H9 (cell line): ENCODE measurements at regions not wholly inside any gene's neighbourhood (a gene's known extent, or its start where the extent isn't known, plus 50 kb on each side); places are given as distances from the start of the nearest gene placed in this dataset.
A peak's percentile ranks its signal among the peaks of the same experiment; 100 is the strongest.

Source experiments
- DNase-seq: peaks from one replicate; pipeline ENCODE4 v3.0.0-alpha.2; 2017
- H2AFZ ChIP-seq: one replicate; pipeline ENCODE4 v1.6.1; 2013; ENCODE audit warnings: mild to moderate bottlenecking, low read length, control low read depth, moderate library complexity
- H2AK5ac ChIP-seq: 2 replicates; pipeline ENCODE4 v1.6.1; 2013; ENCODE audit warnings: low read length, control low read depth, mixed read lengths; ENCODE audit not compliant: insufficient read length
- H2BK120ac ChIP-seq: one replicate; pipeline ENCODE4 v1.6.1; 2013; ENCODE audit warnings: low read depth, mild to moderate bottlenecking, low read length, control low read depth, inconsistent platforms; ENCODE audit not compliant: poor library complexity, severe bottlenecking
- H2BK12ac ChIP-seq: 2 replicates; pipeline ENCODE4 v1.6.1; 2013; ENCODE audit warnings: low read length, control low read depth, mixed read lengths, low read depth; ENCODE audit not compliant: insufficient read length
- H2BK15ac ChIP-seq: 2 replicates; pipeline ENCODE4 v1.6.1; 2013; ENCODE audit warnings: low read depth, low read length, control low read depth
- H2BK20ac ChIP-seq: one replicate; pipeline ENCODE4 v1.6.1; 2013; ENCODE audit warnings: low read depth, mild to moderate bottlenecking, low read length, control low read depth, inconsistent platforms; ENCODE audit not compliant: poor library complexity, severe bottlenecking
- H2BK5ac ChIP-seq: 2 replicates; pipeline ENCODE4 v1.6.1; 2013; ENCODE audit warnings: low read length, control low read depth, mixed read lengths; ENCODE audit not compliant: insufficient read length
- H3K14ac ChIP-seq: 2 replicates; pipeline ENCODE4 v1.6.1; 2013; ENCODE audit warnings: low read length, control low read depth; ENCODE audit not compliant: insufficient read depth
- H3K18ac ChIP-seq: 2 replicates; pipeline ENCODE4 v1.6.1; 2013; ENCODE audit warnings: low read depth, mild to moderate bottlenecking, mixed read lengths, low read length, control low read depth; ENCODE audit not compliant: insufficient read length
- H3K23ac ChIP-seq: 2 replicates; pipeline ENCODE4 v1.6.1; 2013; ENCODE audit warnings: low read length, control low read depth, mixed read lengths, low read depth; ENCODE audit not compliant: insufficient read length
- H3K23me2 ChIP-seq: 2 replicates; pipeline ENCODE4 v1.6.1; 2013; ENCODE audit warnings: low read depth, mild to moderate bottlenecking, mixed read lengths, low read length, control low read depth; ENCODE audit not compliant: insufficient read length, poor library complexity, severe bottlenecking
- H3K27ac ChIP-seq: 2 replicates; pipeline ENCODE4 v1.5.1; 2013; ENCODE audit warnings: low read length, control low read depth, mixed read lengths, low read depth; ENCODE audit not compliant: insufficient read length
- H3K27me3 ChIP-seq: 2 replicates; pipeline ENCODE4 v1.6.1; 2013; ENCODE audit warnings: low read length, control low read depth, inconsistent platforms; ENCODE audit not compliant: insufficient read depth
- H3K4ac ChIP-seq: 2 replicates; pipeline ENCODE4 v1.6.1; 2013; ENCODE audit warnings: low read depth, mild to moderate bottlenecking, control low read depth, inconsistent platforms, low read length, moderate library complexity
- H3K4me1 ChIP-seq: 2 replicates; pipeline ENCODE4 v1.6.1; 2013; ENCODE audit warnings: low read length, control low read depth, inconsistent platforms; ENCODE audit not compliant: insufficient read depth
- H3K4me2 ChIP-seq: 2 replicates; pipeline ENCODE4 v1.6.1; 2013; ENCODE audit warnings: low read length, control low read depth, mixed read lengths; ENCODE audit not compliant: insufficient read length, insufficient read depth
- H3K56ac ChIP-seq: 2 replicates; pipeline ENCODE4 v1.6.1; 2013; ENCODE audit warnings: low read depth, mild to moderate bottlenecking, mixed read lengths, low read length, control low read depth; ENCODE audit not compliant: insufficient read length
- H3K79me1 ChIP-seq: 2 replicates; pipeline ENCODE4 v1.6.1; 2013; ENCODE audit warnings: low read depth, mild to moderate bottlenecking, moderate library complexity, low read length, control low read depth, inconsistent platforms; ENCODE audit not compliant: insufficient read depth, poor library complexity, severe bottlenecking
- H3K79me2 ChIP-seq: 2 replicates; pipeline ENCODE4 v1.6.1; 2013; ENCODE audit warnings: low read length, control low read depth, inconsistent platforms; ENCODE audit not compliant: insufficient read depth
- H3K9ac ChIP-seq: 2 replicates; pipeline ENCODE4 v1.6.1; 2013; ENCODE audit warnings: low read length, control low read depth, mixed read lengths; ENCODE audit not compliant: insufficient read length; ENCODE audit errors: extremely low read depth
- H3K9me3 ChIP-seq: one replicate; pipeline ENCODE4 v1.6.1; 2013; ENCODE audit warnings: low read depth, low read length, inconsistent platforms; ENCODE audit not compliant: control insufficient read depth
- H3T11ph ChIP-seq: one replicate; pipeline ENCODE4 v1.6.1; 2013; ENCODE audit warnings: mild to moderate bottlenecking, low read length, control low read depth, inconsistent platforms
- H4K20me1 ChIP-seq: one replicate; pipeline ENCODE4 v1.6.1; 2013; ENCODE audit not compliant: control insufficient read depth, insufficient read length, insufficient read depth
- H4K5ac ChIP-seq: 2 replicates; pipeline ENCODE4 v1.6.1; 2013; ENCODE audit warnings: low read depth, mild to moderate bottlenecking, mixed read lengths, low read length, control low read depth; ENCODE audit not compliant: insufficient read length
- H4K8ac ChIP-seq: replicated peaks from 2 replicates; pipeline ENCODE4 v1.6.1; 2013; ENCODE audit warnings: low read length, control low read depth, mixed read lengths, low read depth; ENCODE audit not compliant: insufficient read length
- H4K91ac ChIP-seq: 2 replicates; pipeline ENCODE4 v1.6.1; 2013; ENCODE audit warnings: low read depth, mild to moderate bottlenecking, moderate library complexity, mixed read lengths, low read length, control low read depth; ENCODE audit not compliant: insufficient read length
- H3K27ac Mint-ChIP-seq, 3 experiments: 2 replicates in 2 of 3; 3 replicates in 1 of 3; pipeline ENCODE4 v1.8.0; 2020 to 2021; ENCODE audit warnings: mixed read lengths in 3 of 3, mild to moderate bottlenecking in 1 of 3, moderate library complexity in 1 of 3
- H3K27me3 Mint-ChIP-seq: 2 replicates; pipeline ENCODE4 v1.8.0; 2021; ENCODE audit warnings: low read depth, mild to moderate bottlenecking, moderate library complexity, mixed read lengths
- H3K36me3 Mint-ChIP-seq, 3 experiments: 2 replicates in 2 of 3; 3 replicates in 1 of 3; pipeline ENCODE4 v1.8.0; 2020 to 2021; ENCODE audit warnings: low read depth in 3 of 3, mixed read lengths in 3 of 3; ENCODE audit not compliant: insufficient read depth in 1 of 3
- H3K4me1 Mint-ChIP-seq, 2 experiments: 2 replicates each; pipeline ENCODE4 v1.8.0; 2020; ENCODE audit warnings: mixed read lengths in 2 of 2
- H3K4me3 Mint-ChIP-seq, 2 experiments: 2 replicates in 1 of 2; 3 replicates in 1 of 2; pipeline ENCODE4 v1.8.0; 2020 to 2021; ENCODE audit warnings: mild to moderate bottlenecking in 2 of 2, mixed read lengths in 2 of 2, moderate library complexity in 1 of 2
- H3K9me3 Mint-ChIP-seq, 2 experiments: 2 replicates in 1 of 2; 3 replicates in 1 of 2; pipeline ENCODE4 v1.8.0; 2020; ENCODE audit warnings: mild to moderate bottlenecking in 2 of 2, mixed read lengths in 2 of 2, moderate library complexity in 1 of 2
- WGBS: extraction: QIAGEN DNeasy Blood & Tissue Kit; methylation state at CpG from one replicate; pipeline ENCODE4 v1.1.7; 2013; ENCODE audit warnings: missing lambda C conversion rate, low lambda C conversion rate, mixed read lengths; ENCODE audit not compliant: insufficient read length; ENCODE audit errors: extremely low coverage; 5-methylcytosine and 5-hydroxymethylcytosine counted together
- TF ChIP-seq, protein P1 (sequence below): fragments of 200-600 bp; sonication (generic); conservative IDR thresholded peaks from 3 replicates; pipeline ENCODE4 v1.8.0; 2021; ENCODE audit warnings: antibody characterized with exemption, mild to moderate bottlenecking

DNA sequence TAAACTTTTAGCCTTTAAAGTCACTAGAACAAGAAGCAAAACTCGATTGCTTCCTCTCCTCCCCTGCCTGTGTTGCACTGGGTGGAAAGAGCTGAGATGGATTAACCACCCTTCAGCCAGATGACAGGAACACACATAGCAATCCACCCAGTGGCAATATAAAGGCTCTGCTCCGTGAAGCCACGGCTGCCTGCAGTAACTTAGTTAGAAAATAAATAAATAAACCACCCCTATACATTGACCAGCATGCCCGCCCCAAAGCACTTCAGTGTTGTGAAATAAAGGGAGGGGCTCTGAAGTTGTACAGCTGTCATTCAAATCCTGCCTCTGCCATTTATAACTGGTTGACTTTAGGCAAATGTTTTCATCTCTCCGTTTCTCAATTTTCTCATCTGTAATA is 217.1 kb upstream of the LDB2 start:
- H3K14ac ChIP-seq: no peak overlapping the region
- H3T11ph ChIP-seq: no peak overlapping the region
- H3K9ac ChIP-seq: no peak overlapping the region
- H4K8ac ChIP-seq: no peak overlapping the region
- H3K4me1 ChIP-seq: no peaks in the 10 kb centered on the region
- H4K91ac ChIP-seq: no peak overlapping the region
- no CpG with 5 or more reads among the region's 5 CpGs for WGBS
- H3K27me3 Mint-ChIP-seq: no peaks in the 10 kb centered on the region
- peaks cover 3 to 7% of the 10 kb centered on the region in 2 experiments; a peak in 3 of 5 replicates for H3K9me3 Mint-ChIP-seq
- no peak overlapping the region for H3K27ac ChIP-seq
- H3K79me2 ChIP-seq: no peaks in the 10 kb centered on the region
- H3K23me2 ChIP-seq: no peaks in the 10 kb centered on the region
- no peak overlapping the region for H2AK5ac ChIP-seq
- no peak overlapping the region for H3K18ac ChIP-seq
- H2BK120ac ChIP-seq: no peak overlapping the region
- no peak overlapping the region for H4K5ac ChIP-seq
- no peak overlapping the region for H3K56ac ChIP-seq
- H3K27me3 ChIP-seq: no peaks in the 10 kb centered on the region
- no peak overlapping the region for H2BK5ac ChIP-seq
- H3K9me3 ChIP-seq: no peaks in the 10 kb centered on the region
- H3K4me1 Mint-ChIP-seq: peaks cover 3 to 4% of the 10 kb centered on the region in 2 experiments; a peak in 3 of 4 replicates
- no peak overlapping the region for H3K4ac ChIP-seq
- TF ChIP-seq, protein P1, sequence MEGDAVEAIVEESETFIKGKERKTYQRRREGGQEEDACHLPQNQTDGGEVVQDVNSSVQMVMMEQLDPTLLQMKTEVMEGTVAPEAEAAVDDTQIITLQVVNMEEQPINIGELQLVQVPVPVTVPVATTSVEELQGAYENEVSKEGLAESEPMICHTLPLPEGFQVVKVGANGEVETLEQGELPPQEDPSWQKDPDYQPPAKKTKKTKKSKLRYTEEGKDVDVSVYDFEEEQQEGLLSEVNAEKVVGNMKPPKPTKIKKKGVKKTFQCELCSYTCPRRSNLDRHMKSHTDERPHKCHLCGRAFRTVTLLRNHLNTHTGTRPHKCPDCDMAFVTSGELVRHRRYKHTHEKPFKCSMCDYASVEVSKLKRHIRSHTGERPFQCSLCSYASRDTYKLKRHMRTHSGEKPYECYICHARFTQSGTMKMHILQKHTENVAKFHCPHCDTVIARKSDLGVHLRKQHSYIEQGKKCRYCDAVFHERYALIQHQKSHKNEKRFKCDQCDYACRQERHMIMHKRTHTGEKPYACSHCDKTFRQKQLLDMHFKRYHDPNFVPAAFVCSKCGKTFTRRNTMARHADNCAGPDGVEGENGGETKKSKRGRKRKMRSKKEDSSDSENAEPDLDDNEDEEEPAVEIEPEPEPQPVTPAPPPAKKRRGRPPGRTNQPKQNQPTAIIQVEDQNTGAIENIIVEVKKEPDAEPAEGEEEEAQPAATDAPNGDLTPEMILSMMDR: no peak
- no peak overlapping the region for H3K27ac Mint-ChIP-seq
- no peak overlapping the region for H2BK15ac ChIP-seq
- peak; percentile 29 for DNase-seq
- H3K36me3 Mint-ChIP-seq: peaks cover 0 to 3% (median 2%) of the 10 kb centered on the region in 3 experiments; a peak in 4 of 7 replicates
- H2AFZ ChIP-seq: no peak overlapping the region
- H3K23ac ChIP-seq: no peak overlapping the region
- no peak overlapping the region; a peak in 1 of 5 replicates for H3K4me3 Mint-ChIP-seq
- no peak overlapping the region for H2BK20ac ChIP-seq
- H2BK12ac ChIP-seq: no peak overlapping the region
- H3K4me2 ChIP-seq: no peak overlapping the region
- H4K20me1 ChIP-seq: no peaks in the 10 kb centered on the region
- H3K79me1 ChIP-seq: no peaks in the 10 kb centered on the region
